ENCODE measurements at regions not wholly inside any gene's neighbourhood (a gene's known extent, or its start where the extent isn't known, plus 50 kb on each side); places are given as distances from the start of the nearest gene placed in this dataset.

DNA sequence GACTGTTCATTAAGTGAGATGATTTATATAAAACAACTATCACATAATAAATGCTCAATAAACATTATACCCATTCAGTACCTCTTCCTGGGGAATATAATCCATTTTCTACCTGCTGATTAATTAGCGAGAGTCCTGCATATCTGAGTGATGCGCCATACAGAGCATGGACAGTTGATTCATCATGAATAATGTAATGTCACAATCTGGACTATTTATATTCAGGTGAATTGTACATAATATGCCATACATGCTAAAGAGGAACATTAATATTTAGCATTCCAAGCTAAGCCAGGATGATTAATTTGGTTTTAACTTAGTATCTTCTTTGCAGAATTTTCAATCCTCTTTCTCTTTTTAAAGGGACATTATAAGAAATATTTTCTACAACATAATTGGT, 362.0 kb upstream of the XYLT1 start:
- no peak for TF ChIP-seq CTCF (IDR thresholded peaks at IDR 0.05; ENCODE audit: low read length)
- TF ChIP-seq EZH2phosphoT487 (IDR thresholded peaks at IDR 0.05; ENCODE audit: low read length), result no peak
- TF ChIP-seq EZH2 (optimal IDR thresholded peaks at IDR 0.05; ENCODE audit: low read depth, low read length), result no peak

Measured in MM.1S (cell line).